Cerebellar nuclear complex (tissue), 1 donor: ENCODE measurements at regions not wholly inside any gene's neighbourhood (a gene's known extent, or its start where the extent isn't known, plus 50 kb on each side); places are given as distances from the start of the nearest gene placed in this dataset.

Experiments
- DNase-seq, 2 experiments: peaks; one replicate each; lab custom pipeline; 2025; lab: John Stamatoyannopoulos, UW

DNA sequence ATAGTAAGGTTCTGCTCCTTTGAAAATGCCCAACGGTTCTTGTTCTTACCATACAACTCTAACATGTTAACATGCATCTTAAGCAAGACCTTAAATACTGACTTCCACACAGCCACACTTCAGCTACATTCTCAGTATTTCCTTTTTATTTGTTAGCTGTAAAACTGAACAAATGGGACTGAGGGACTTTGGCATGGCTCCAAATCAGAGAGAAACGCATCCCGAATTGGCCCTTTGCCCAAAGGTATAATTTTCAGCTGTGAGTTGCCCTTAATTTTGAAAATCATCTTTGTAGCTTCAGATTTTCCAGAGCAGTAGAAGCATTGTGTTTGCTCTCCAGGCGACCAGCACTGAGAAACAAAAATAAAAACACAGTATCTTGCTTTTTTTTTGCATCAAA lies 56.4 kb downstream of the NEUROD6 start:
- DNase-seq: no peak

DNA sequence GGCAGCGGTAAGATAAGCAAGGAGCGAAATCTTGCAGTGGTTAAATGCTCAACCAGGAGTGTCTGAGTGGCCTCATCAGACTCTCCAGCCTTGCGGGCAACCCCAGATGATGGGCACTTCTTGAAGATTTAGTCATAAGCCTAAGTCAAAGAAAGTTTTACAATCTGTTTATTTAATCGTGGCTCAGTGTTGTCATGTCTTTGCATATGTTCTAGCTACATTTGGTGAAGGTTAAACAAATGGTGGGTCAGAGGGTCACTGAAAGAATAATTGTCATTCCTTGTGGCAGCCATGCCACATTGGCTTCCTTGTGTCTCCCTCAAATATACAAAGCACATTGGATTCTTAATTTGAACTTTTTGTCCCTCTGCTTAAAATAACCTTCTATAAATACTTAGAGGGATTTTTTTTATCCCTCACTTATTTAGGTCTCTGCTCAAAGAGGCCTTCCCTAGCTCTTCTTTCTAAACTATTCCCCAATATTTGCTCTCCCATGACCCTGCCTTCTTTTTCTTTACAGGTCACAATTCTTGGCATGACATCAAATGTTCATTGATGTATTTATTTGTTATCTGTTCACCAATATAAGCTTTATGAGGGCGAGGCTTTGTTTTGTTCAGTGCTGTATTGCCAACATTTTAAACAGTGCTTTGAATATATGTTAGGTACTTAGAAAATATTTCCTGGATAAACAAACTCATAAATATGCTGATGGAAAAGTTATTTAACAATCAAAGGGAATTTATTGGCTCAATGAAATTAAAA lies 68.7 kb downstream of the NEUROD6 start:
- DNase-seq: no peak

DNA sequence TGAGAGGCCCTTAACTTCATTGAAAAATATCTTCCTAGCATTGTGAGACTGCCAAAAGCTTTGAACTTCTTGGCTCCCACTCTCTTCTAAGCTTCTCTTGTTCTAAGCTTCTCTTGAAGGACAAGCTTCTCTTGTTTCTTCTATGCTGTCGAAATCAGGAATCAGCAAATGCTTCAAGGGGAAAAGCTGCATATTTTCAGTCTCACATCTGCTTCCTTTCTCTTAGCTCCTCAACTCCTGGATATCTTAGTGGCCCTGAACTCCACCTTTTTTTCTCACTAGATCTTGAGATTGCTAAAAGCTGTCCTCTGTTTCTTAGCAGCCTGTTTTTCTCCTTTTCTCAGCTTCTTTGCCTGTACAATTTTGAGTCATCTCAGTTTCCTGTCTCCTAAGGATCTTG lies 73.0 kb downstream of the NEUROD6 start:
- DNase-seq: no peak

DNA sequence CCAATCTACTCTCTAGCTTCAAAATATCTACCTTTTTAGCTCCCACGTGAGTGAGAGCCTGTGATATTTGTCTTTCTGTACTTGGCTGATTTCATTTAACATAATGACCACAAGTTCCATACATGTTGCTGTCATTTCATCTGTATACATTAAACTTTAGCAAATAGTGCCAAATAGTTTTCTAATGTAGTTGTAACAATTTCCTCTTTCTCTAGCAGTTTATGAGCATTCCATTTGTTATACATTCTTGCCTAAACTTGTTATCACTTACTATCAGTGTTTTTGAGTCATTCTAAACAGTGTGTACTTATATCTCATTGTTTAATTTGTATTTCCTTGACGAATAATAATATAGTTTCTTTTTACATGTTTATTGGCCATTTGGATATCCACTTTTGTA lies 77.2 kb downstream of the NEUROD6 start:
- DNase-seq: no peak

DNA sequence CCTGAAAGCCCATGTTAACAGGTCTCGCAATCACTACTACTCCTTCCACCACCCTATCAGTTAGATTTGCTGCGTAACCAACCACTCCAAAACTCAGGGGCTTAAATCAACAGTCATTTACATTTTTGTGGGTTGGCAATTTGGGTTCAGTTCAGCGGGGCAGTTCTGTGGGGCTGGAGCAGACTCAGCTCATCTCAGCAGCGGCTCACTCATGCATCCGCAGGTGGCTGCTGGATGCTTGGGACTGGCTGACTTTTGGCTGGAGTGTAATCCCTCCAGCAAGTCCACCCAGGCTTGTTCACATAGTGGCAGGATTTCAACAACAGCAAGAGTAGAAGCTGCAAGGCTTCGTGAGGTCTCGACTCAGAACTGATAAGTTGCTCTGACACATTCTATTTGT lies 79.2 kb downstream of the NEUROD6 start:
- DNase-seq: no peak

DNA sequence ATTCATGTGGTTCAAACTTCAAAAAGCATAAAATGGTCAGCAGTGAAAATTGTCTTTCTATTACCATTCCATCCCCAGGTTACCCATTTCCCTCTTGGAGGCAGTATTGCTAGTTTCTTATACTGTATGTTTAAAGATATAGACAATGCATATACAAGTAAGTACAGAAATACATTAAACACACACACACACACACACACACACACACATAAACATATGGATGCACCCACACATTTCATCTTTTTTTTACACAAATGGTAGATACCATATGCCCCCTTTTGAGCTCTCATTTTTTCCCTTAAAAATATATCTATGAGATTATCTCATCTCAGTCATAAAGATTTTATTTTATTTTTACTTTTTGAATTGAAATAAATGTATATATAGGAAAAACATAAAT lies 79.7 kb downstream of the NEUROD6 start:
- no peak for DNase-seq

DNA sequence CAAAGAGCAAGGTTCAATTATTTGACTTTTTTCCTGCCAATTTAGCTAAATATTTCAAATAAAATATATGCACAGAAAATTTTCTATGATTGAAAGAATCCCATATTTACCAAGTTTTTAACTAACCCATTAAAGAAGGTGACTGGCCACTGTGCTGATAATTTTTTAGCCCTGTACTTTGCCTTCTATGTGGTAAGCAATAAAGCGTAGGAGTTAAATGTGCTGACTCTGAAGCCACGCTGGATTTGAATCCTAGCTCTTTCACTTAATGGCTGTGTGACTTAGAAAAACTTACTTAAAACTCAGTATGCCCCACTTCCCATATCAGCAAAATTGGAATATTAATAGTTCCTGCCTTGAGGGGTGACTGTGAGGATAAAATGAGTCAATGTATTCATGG lies 82.1 kb downstream of the NEUROD6 start:
- DNase-seq: no peak

DNA sequence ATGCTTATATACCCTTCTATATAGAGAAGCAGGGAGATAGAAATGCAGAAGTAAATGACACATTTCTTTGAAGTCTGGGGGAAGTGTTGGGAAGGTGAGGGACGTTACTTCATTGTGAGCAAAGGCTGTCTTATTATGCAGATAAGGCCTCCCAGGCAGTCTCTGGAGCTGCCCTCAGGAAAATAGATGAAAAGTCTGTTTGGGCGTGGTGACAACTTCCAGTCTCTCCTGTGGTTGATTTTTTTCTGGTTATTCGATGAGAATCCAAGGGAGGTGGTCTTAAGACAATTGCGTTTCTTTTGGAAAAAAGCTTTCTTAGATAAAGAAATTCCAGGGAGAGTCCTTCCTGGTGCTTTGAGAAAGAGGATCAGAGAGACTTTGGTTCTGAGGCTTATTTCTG lies 84.0 kb downstream of the NEUROD6 start:
- DNase-seq: no peak

DNA sequence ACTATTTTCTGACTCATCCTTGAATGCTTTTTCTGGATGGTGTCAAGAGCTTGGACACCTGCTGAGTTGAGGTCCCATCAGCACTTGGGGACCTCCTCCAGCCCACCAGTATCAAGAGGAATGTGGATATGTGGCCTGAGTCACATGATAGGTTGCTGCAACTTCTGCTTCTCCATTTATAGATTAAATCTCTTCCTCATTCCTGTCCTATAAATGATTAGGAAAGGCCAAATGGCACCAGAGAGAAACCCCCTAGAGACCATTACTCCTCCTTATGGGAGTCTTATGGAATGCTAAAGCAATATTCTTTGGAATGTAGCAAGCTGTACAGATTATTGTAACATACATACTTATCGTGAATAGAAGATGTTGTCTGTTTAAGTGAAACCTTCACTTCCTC lies 85.6 kb downstream of the NEUROD6 start:
- no peak for DNase-seq

DNA sequence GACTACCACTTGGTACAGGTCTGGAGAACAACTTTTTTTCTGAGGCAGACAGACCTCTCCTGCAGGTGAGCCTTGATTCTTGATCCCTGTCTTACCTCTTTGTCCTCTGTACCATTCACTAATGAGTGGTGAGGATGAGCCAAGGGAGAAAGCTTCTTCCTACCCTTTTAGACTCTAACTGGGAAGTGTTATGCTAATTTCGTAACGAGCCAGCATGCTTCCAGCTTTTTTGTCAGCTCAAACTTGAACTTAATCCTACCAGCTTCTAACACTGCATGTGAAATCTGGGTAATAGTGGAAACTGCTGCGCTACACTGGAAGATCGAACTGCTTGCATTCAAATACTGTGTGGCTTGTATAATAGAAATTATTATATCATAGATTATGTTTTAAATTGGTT lies 87.0 kb downstream of the NEUROD6 start:
- no peak for DNase-seq

DNA sequence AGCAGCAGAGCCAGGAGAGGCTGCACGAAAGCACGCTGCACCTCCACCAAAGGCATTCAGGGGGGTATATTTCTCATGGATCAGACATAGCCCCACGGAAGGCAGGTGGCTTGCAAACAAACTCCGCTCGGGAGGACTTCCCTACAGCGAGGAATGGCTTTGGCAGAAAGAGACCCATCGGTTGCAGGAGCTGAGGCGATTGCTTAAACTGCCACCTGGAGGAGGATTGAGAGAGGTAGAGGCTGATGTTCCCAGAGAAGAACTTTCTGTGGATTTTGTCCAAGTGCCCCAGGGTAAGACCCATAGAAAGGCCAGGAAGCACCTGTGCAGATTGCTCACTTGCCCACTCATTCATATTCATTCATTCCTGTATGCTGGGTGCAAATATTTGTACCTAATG lies 89.1 kb downstream of the NEUROD6 start:
- DNase-seq: no peak

DNA sequence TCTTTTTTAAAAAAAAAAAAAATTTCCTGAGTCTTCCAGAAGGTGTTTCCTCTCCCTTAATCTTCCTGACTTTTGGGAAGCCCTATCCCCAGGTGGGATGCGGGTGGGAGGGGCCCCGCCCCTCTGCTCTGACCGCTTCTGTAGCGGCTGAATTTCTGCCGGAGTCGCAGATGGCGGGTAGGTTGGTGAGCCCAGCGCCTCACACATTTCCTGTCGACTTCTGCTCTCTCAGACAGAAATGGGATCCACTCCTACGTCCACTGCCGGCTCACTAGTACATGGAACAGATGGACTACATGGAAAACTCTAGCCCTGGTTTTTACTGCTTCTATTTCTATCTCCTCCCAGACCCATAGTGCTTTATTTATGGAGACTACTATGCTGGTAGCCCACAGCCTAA lies 90.9 kb downstream of the NEUROD6 start:
- DNase-seq: no peak

DNA sequence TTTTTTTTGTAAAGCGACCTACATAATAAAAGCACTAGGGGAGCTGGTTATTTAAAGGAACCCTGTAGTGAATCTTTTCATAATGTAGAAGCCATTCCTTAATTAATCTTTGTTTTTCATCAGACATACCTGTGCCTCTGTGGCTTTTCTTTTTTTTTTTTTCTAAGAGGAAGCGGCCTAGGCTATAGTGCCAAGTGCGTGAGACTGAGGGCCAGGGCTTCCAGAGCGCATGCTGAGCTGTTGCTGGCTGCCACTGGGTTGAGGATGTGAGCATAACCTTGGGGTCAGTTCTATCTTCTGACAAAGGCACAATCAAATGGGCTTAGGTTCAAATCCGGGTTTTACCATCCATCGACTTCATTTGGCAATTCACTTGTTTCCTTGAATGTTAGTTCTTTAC lies 103.7 kb downstream of the NEUROD6 start:
- DNase-seq: no peak

DNA sequence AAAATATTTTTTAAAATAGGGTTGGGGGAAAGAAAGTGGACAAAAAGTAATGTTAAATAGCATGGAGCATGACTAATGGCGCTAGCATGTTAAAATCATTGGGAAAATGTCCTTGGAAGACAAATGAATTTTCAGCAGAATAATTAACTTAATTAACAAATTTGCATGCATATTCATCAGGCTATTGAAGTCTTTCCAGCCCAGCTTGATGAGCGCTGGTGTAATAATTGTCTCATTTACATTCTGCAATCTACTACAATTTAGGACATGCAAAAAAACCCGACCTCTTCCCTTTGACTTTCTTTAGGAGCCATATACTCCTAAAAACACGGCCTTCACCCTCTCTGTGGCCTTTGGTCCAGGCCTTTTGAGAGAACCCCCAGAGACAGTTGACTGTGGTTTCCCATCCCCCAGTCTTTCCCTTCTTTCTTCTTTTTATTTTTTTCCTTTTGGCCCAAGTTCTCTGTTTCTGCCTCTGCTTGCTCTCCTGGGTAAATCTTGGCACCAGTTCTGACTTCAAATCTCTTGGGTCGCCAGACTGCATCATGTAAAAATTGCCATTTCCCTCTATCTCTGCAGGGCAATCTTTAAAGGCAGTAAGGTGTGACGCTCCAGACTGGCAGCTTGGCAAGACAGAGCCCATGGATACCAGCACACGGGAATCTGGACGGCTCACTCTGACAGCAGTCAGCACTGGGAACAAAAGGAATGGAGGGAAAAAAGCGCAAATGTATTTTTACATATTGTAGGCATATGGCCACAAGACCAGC lies 105.5 kb downstream of the NEUROD6 start:
- no peak for DNase-seq

DNA sequence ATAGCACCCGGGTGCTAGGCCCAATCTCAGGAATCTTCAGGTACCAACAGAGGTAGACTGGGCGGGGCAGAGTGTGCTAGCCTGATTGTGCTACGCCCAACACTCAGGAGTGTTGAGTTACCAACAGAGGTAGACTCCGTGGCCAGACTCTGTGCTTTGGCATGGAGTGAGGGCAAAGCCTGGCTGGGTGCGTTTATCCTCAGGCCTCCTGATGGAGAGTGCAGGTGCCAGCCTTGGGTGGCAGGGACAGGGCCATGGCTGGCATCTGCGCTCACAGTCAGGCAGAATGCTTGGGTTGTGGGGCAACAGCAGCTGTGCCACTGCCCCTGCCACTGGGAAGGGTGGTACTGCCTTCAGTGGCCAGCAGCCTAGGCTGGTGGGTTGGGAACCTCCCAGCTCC lies 111.6 kb downstream of the NEUROD6 start:
- no peak for DNase-seq

DNA sequence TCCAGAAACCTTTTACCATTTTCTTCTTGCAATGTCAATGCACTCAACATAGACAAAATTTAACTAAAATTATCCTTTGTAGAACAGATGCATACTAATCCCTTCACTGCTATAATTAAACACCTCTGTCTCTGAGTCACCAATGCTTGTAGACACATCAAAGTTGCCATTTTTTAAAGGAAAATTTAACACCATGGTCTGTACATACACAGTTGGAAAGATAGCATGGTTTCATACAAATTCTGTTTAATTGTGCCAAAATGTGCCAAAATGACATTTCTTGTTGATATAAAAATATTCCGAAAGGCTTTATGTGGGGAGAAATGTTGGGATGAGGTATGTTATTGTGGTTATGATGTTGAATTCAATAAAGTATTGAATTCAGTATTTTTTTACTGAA lies 125.8 kb downstream of the NEUROD6 start:
- DNase-seq: no peak

DNA sequence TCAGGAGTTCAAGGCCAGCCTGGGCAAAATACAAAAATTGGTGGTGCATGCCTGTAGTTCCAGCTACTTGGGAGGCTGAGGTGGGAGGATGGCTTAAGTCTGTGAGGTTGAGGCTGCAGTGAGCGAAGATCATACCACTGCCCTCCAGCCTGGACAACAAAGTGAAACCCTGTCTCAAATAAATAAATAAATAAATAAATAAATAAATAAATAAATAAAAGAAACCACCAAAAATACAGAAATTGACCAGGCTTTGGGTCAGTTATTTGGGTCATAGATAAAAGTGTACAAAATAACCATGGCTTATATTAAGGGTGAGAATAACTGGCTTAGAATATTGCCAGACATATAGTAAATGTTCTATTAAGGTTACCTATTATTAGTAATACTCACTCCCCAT lies 129.2 kb downstream of the NEUROD6 start:
- DNase-seq: no peak

DNA sequence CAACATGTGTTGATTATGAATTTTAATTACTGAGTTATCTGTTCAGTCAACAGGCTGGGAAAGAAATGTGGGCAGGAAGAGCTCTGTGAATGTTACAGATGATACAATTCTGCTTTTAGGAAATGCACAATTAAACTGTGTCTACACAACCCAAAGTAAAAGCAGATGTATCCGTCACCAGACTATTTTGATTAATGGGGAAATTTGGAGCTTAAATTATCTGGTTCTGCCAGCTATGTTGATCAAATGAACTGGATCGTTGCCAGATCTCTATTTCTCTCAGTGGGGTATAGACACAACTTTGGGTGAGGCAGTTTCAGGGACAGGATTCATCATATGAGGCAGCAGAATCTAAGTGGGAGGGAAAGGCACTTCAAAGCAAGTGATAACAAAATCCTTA lies 136.5 kb downstream of the NEUROD6 start:
- DNase-seq: no peak

DNA sequence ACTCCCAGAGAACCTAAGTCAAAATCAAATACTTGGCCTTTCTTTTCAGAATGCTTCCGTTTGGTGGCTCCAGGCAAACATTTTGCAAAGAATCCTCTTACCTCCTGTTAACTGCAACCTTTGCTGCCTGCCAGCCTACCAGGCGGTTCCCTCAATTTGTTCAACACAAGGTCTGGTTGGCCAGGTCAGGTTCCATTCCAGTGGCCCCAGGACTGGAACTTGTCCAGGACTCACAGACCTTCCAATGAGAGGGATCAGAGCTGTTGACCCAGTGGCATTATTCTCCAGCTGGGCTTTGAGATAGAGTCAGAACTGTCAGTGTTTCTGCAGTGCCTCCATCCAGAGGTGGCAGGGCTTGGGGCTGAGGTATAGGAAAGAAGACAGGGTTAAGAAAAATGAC lies 137.0 kb downstream of the NEUROD6 start:
- no peak for DNase-seq

DNA sequence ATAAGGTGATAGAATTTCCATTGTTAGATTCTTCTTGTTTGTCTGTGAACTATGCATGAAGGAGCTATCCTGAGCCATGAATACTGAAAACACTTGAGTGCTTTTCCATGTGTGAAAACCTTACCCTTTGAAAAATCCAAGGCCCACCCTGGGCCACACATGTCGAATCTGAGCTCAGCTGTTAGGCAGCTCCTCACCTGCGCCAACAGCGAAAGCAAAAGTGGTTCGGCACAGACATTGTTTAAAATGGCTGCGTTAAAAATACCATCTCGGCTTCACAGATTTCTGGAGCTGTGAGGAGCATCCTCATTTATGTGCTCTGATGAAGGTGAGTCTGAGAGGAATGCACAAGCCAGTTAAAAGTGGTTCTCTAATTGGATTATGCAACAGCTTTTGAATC lies 137.7 kb downstream of the NEUROD6 start:
- DNase-seq: no peak

DNA sequence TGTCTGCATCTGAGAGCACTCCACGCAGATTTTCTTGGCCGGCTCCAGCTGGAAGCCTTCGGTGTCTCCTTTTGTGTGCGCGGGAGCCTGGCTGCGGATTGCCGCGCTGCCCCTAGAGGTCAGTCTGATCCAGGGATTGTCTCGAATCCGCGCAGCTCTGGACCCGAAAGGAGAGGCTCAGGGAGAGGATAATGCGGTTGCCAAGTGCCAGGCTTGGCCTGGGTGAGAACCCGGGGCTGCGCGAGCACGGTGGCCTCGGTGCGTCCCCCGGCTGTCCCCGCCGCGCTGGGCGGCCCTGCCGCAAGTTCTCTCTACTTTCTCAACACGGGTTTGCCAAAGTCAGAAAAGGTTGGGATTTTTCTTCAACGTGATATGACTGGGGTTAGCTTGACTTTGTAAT lies 140.9 kb downstream of the ADCYAP1R1 start:
- peak in 1 of 2 experiments; percentile 42 for DNase-seq

DNA sequence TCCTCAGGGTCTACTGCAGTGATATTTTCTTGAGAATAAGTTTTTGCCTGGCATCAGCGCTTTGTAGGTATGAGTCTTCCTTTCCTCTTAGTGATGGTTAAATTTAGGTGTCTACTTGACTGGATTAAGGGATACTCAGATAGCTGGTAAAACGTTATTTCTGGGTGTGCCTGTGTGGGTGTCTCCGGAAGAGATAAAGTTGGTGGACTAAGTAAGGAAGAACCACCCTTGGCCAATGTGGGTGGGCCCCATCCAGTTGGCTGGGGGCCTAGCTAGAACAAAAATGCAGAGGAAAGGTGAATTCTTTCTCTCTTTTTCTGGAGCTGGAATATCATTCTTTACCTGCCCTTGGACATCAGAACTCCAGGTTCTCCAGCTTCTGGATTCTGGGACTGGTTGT lies 138.8 kb downstream of the ADCYAP1R1 start:
- no peak for DNase-seq

DNA sequence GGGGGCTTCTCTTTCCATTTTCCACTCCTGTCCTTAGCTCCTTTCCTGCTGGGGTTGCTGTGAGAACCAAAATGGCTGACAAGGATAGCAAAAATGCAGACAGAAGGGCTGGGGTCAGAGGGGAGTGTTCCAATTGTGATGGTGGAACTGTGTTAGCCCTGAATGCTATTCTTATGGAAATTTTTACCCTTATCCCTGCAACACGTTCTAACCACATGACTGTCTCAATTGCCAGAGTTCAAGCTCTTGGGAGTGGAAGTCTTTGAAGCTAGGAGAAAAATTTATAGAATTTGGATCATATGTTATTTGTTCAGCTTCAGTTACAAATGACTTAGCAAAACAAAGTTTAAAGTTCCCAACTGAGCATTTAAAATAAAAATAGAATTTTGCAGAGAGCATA lies 134.1 kb downstream of the ADCYAP1R1 start:
- no peak for DNase-seq

DNA sequence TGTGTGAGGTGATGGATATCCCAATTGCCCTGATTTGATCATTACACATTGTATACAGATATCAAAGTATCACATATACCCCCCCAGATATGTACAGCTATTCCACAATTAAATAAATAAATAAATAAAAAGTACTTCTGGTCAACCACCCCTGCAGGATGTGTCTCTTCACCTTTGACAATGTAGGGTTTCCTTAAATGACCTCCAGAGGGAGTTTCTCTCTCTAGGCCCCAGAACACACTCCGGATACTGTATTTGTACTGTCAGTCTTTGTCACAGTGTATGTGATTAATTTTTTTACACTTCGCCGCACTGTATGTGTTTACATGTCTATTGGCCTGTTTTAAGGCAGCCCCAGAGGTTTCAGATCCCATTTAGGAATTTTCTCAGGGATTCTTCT lies 123.6 kb downstream of the ADCYAP1R1 start:
- DNase-seq: no peak
